ENCODE measurements at regions not wholly inside any gene's neighbourhood (a gene's known extent, or its start where the extent isn't known, plus 50 kb on each side); places are given as distances from the start of the nearest gene placed in this dataset.

- DNase-seq = no peak
Measured at GRCh38 chr16:7089751-7090150, 242.9 kb upstream of the RBFOX1 start.

- no peak for DNase-seq
Measured at GRCh38 chr16:7088711-7089110, 243.9 kb upstream of the RBFOX1 start.

- DNase-seq = no peak
Measured at GRCh38 chr16:7086822-7087616, 245.6 kb upstream of the RBFOX1 start.

GRCh38 chr16:7085776-7086175 is 246.9 kb upstream of the RBFOX1 start:
- no peak for DNase-seq

- no peak for DNase-seq
Measured at GRCh38 chr16:7083096-7083495, 249.5 kb upstream of the RBFOX1 start.

GRCh38 chr16:7077636-7078035 is 255.0 kb upstream of the RBFOX1 start:
- no peak for DNase-seq

GRCh38 chr16:7074715-7075114 is 257.9 kb upstream of the RBFOX1 start:
- DNase-seq = no peak

- DNase-seq = no peak
Measured at GRCh38 chr16:7057458-7057857, 275.2 kb upstream of the RBFOX1 start.

GRCh38 chr16:7055443-7055842 is 277.2 kb upstream of the RBFOX1 start:
- no peak for DNase-seq

GRCh38 chr16:7051591-7052349 is 280.9 kb upstream of the RBFOX1 start:
- DNase-seq = no peak

- no peak for DNase-seq
Measured at GRCh38 chr16:7044331-7044730, 288.3 kb upstream of the RBFOX1 start.

GRCh38 chr16:7038475-7038874 is 294.2 kb upstream of the RBFOX1 start:
- no peak for DNase-seq

GRCh38 chr16:7037495-7037894 is 295.1 kb upstream of the RBFOX1 start:
- no peak for DNase-seq

GRCh38 chr16:7031031-7031430 is 301.6 kb upstream of the RBFOX1 start:
- no peak for DNase-seq

- no peak for DNase-seq
Measured at GRCh38 chr16:7027401-7027800, 305.2 kb upstream of the RBFOX1 start.

- DNase-seq = no peak
Measured at GRCh38 chr16:7026639-7027038, 306.0 kb upstream of the RBFOX1 start.

GRCh38 chr16:7025616-7026190 is 306.9 kb upstream of the RBFOX1 start:
- DNase-seq = no peak

GRCh38 chr16:7021653-7022275 is 310.9 kb upstream of the RBFOX1 start:
- DNase-seq = no peak

GRCh38 chr16:7017006-7017662 is 315.5 kb upstream of the RBFOX1 start:
- DNase-seq = no peak

GRCh38 chr16:7014756-7015155 is 317.9 kb upstream of the RBFOX1 start:
- no peak for DNase-seq

GRCh38 chr16:7013990-7014389 is 318.7 kb upstream of the RBFOX1 start:
- DNase-seq = no peak

- DNase-seq = no peak
Measured at GRCh38 chr16:7004266-7004665, 328.4 kb upstream of the RBFOX1 start.

GRCh38 chr16:6993544-6993943 is 339.1 kb upstream of the RBFOX1 start:
- DNase-seq = no peak
